H9 (cell line): ENCODE measurements at regions not wholly inside any gene's neighbourhood (a gene's known extent, or its start where the extent isn't known, plus 50 kb on each side); places are given as distances from the start of the nearest gene placed in this dataset.

Source experiments
- DNase-seq: peaks from one replicate; pipeline ENCODE4 v3.0.0-alpha.2; 2017
- H2AFZ ChIP-seq: one replicate; pipeline ENCODE4 v1.6.1; 2013; ENCODE audit warnings: mild to moderate bottlenecking, low read length, control low read depth, moderate library complexity
- H2AK5ac ChIP-seq: 2 replicates; pipeline ENCODE4 v1.6.1; 2013; ENCODE audit warnings: low read length, control low read depth, mixed read lengths; ENCODE audit not compliant: insufficient read length
- H2BK120ac ChIP-seq: one replicate; pipeline ENCODE4 v1.6.1; 2013; ENCODE audit warnings: low read depth, mild to moderate bottlenecking, low read length, control low read depth, inconsistent platforms; ENCODE audit not compliant: poor library complexity, severe bottlenecking
- H2BK12ac ChIP-seq: 2 replicates; pipeline ENCODE4 v1.6.1; 2013; ENCODE audit warnings: low read length, control low read depth, mixed read lengths, low read depth; ENCODE audit not compliant: insufficient read length
- H2BK15ac ChIP-seq: 2 replicates; pipeline ENCODE4 v1.6.1; 2013; ENCODE audit warnings: low read depth, low read length, control low read depth
- H2BK20ac ChIP-seq: one replicate; pipeline ENCODE4 v1.6.1; 2013; ENCODE audit warnings: low read depth, mild to moderate bottlenecking, low read length, control low read depth, inconsistent platforms; ENCODE audit not compliant: poor library complexity, severe bottlenecking
- H2BK5ac ChIP-seq: 2 replicates; pipeline ENCODE4 v1.6.1; 2013; ENCODE audit warnings: low read length, control low read depth, mixed read lengths; ENCODE audit not compliant: insufficient read length
- H3K14ac ChIP-seq: 2 replicates; pipeline ENCODE4 v1.6.1; 2013; ENCODE audit warnings: low read length, control low read depth; ENCODE audit not compliant: insufficient read depth
- H3K18ac ChIP-seq: 2 replicates; pipeline ENCODE4 v1.6.1; 2013; ENCODE audit warnings: low read depth, mild to moderate bottlenecking, mixed read lengths, low read length, control low read depth; ENCODE audit not compliant: insufficient read length
- H3K23ac ChIP-seq: 2 replicates; pipeline ENCODE4 v1.6.1; 2013; ENCODE audit warnings: low read length, control low read depth, mixed read lengths, low read depth; ENCODE audit not compliant: insufficient read length
- H3K23me2 ChIP-seq: 2 replicates; pipeline ENCODE4 v1.6.1; 2013; ENCODE audit warnings: low read depth, mild to moderate bottlenecking, mixed read lengths, low read length, control low read depth; ENCODE audit not compliant: insufficient read length, poor library complexity, severe bottlenecking
- H3K27ac ChIP-seq: 2 replicates; pipeline ENCODE4 v1.5.1; 2013; ENCODE audit warnings: low read length, control low read depth, mixed read lengths, low read depth; ENCODE audit not compliant: insufficient read length
- H3K27me3 ChIP-seq: 2 replicates; pipeline ENCODE4 v1.6.1; 2013; ENCODE audit warnings: low read length, control low read depth, inconsistent platforms; ENCODE audit not compliant: insufficient read depth
- H3K4ac ChIP-seq: 2 replicates; pipeline ENCODE4 v1.6.1; 2013; ENCODE audit warnings: low read depth, mild to moderate bottlenecking, control low read depth, inconsistent platforms, low read length, moderate library complexity
- H3K4me1 ChIP-seq: 2 replicates; pipeline ENCODE4 v1.6.1; 2013; ENCODE audit warnings: low read length, control low read depth, inconsistent platforms; ENCODE audit not compliant: insufficient read depth
- H3K4me2 ChIP-seq: 2 replicates; pipeline ENCODE4 v1.6.1; 2013; ENCODE audit warnings: low read length, control low read depth, mixed read lengths; ENCODE audit not compliant: insufficient read length, insufficient read depth
- H3K56ac ChIP-seq: 2 replicates; pipeline ENCODE4 v1.6.1; 2013; ENCODE audit warnings: low read depth, mild to moderate bottlenecking, mixed read lengths, low read length, control low read depth; ENCODE audit not compliant: insufficient read length
- H3K79me1 ChIP-seq: 2 replicates; pipeline ENCODE4 v1.6.1; 2013; ENCODE audit warnings: low read depth, mild to moderate bottlenecking, moderate library complexity, low read length, control low read depth, inconsistent platforms; ENCODE audit not compliant: insufficient read depth, poor library complexity, severe bottlenecking
- H3K79me2 ChIP-seq: 2 replicates; pipeline ENCODE4 v1.6.1; 2013; ENCODE audit warnings: low read length, control low read depth, inconsistent platforms; ENCODE audit not compliant: insufficient read depth
- H3K9ac ChIP-seq: 2 replicates; pipeline ENCODE4 v1.6.1; 2013; ENCODE audit warnings: low read length, control low read depth, mixed read lengths; ENCODE audit not compliant: insufficient read length; ENCODE audit errors: extremely low read depth
- H3K9me3 ChIP-seq: one replicate; pipeline ENCODE4 v1.6.1; 2013; ENCODE audit warnings: low read depth, low read length, inconsistent platforms; ENCODE audit not compliant: control insufficient read depth
- H3T11ph ChIP-seq: one replicate; pipeline ENCODE4 v1.6.1; 2013; ENCODE audit warnings: mild to moderate bottlenecking, low read length, control low read depth, inconsistent platforms
- H4K20me1 ChIP-seq: one replicate; pipeline ENCODE4 v1.6.1; 2013; ENCODE audit not compliant: control insufficient read depth, insufficient read length, insufficient read depth
- H4K5ac ChIP-seq: 2 replicates; pipeline ENCODE4 v1.6.1; 2013; ENCODE audit warnings: low read depth, mild to moderate bottlenecking, mixed read lengths, low read length, control low read depth; ENCODE audit not compliant: insufficient read length
- H4K8ac ChIP-seq: replicated peaks from 2 replicates; pipeline ENCODE4 v1.6.1; 2013; ENCODE audit warnings: low read length, control low read depth, mixed read lengths, low read depth; ENCODE audit not compliant: insufficient read length
- H4K91ac ChIP-seq: 2 replicates; pipeline ENCODE4 v1.6.1; 2013; ENCODE audit warnings: low read depth, mild to moderate bottlenecking, moderate library complexity, mixed read lengths, low read length, control low read depth; ENCODE audit not compliant: insufficient read length
- H3K27ac Mint-ChIP-seq, 3 experiments: 2 replicates in 2 of 3; 3 replicates in 1 of 3; pipeline ENCODE4 v1.8.0; 2020 to 2021; ENCODE audit warnings: mixed read lengths in 3 of 3, mild to moderate bottlenecking in 1 of 3, moderate library complexity in 1 of 3
- H3K27me3 Mint-ChIP-seq: 2 replicates; pipeline ENCODE4 v1.8.0; 2021; ENCODE audit warnings: low read depth, mild to moderate bottlenecking, moderate library complexity, mixed read lengths
- H3K36me3 Mint-ChIP-seq, 3 experiments: 2 replicates in 2 of 3; 3 replicates in 1 of 3; pipeline ENCODE4 v1.8.0; 2020 to 2021; ENCODE audit warnings: low read depth in 3 of 3, mixed read lengths in 3 of 3; ENCODE audit not compliant: insufficient read depth in 1 of 3
- H3K4me1 Mint-ChIP-seq, 2 experiments: 2 replicates each; pipeline ENCODE4 v1.8.0; 2020; ENCODE audit warnings: mixed read lengths in 2 of 2
- H3K4me3 Mint-ChIP-seq, 2 experiments: 2 replicates in 1 of 2; 3 replicates in 1 of 2; pipeline ENCODE4 v1.8.0; 2020 to 2021; ENCODE audit warnings: mild to moderate bottlenecking in 2 of 2, mixed read lengths in 2 of 2, moderate library complexity in 1 of 2
- H3K9me3 Mint-ChIP-seq, 2 experiments: 2 replicates in 1 of 2; 3 replicates in 1 of 2; pipeline ENCODE4 v1.8.0; 2020; ENCODE audit warnings: mild to moderate bottlenecking in 2 of 2, mixed read lengths in 2 of 2, moderate library complexity in 1 of 2
- CTCF ChIP-seq: fragments of 200-600 bp; sonication (generic); conservative IDR thresholded peaks from 3 replicates; pipeline ENCODE4 v1.8.0; 2021; ENCODE audit warnings: antibody characterized with exemption, mild to moderate bottlenecking
- WGBS: extraction: QIAGEN DNeasy Blood & Tissue Kit; methylation state at CpG from one replicate; pipeline ENCODE4 v1.1.7; 2013; ENCODE audit warnings: missing lambda C conversion rate, low lambda C conversion rate, mixed read lengths; ENCODE audit not compliant: insufficient read length; ENCODE audit errors: extremely low coverage; 5-methylcytosine and 5-hydroxymethylcytosine counted together

GRCh38 chrX:134174273-134174660 is 62.7 kb upstream of the CCDC160 start:
- Histone ChIP-seq H3K9me3 (no peaks in the 10 kb centered on the region), H3K79me2 (peaks cover 21% of the 10 kb centered on the region; the same call in 1 of the 2 replicates), H3K4me1 (peaks cover 6% of the 10 kb centered on the region; the same call in 1 of the 2 replicates), H2BK5ac (no peak overlapping the region), H3K9ac (peak overlapping the region; percentile 100), H2BK12ac (no peak overlapping the region), H2AFZ (no peak overlapping the region), H2BK20ac (peak overlapping the region; percentile 45), H3K27ac (peak overlapping the region; percentile 99), H3K27me3 (no peaks in the 10 kb centered on the region), H3K18ac (no peak overlapping the region), H4K5ac (no peak overlapping the region), H3K23ac (no peak overlapping the region), H4K91ac (no peak overlapping the region), H2BK15ac (no peak overlapping the region), H3K14ac (no peak overlapping the region), H2BK120ac (no peak overlapping the region), H3K56ac (no peak overlapping the region), H3K4me2 (peak overlapping the region; percentile 85), H2AK5ac (no peak overlapping the region), H4K8ac (no peak overlapping the region), H4K20me1 (no peaks in the 10 kb centered on the region), H3T11ph (no peak overlapping the region), H3K23me2 (peaks cover 15% of the 10 kb centered on the region), H3K79me1 (no peaks in the 10 kb centered on the region), H3K4ac (no peak overlapping the region)
- peaks cover 32 to 36% (median 33%) of the 10 kb centered on the region in 3 experiments for H3K36me3 Mint-ChIP-seq
- no peak for DNase-seq
- H3K27ac Mint-ChIP-seq, result peak overlapping the region; percentile 96 to 100 (median 97)
- peaks cover 26 to 58% of the 10 kb centered on the region in 2 experiments for H3K4me1 Mint-ChIP-seq
- peaks cover 5 to 32% of the 10 kb centered on the region in 2 experiments; a peak in 4 of 5 replicates for H3K9me3 Mint-ChIP-seq
- WGBS, result no CpG with 5 or more reads among the region's 4 CpGs
- H3K4me3 Mint-ChIP-seq, result peak overlapping the region; percentile 93 to 100
- H3K27me3 Mint-ChIP-seq, result peaks cover 2% of the 10 kb centered on the region; the same call in 1 of the 2 replicates
- TF ChIP-seq CTCF, result no peak
